ENCODE measurements at regions not wholly inside any gene's neighbourhood (a gene's known extent, or its start where the extent isn't known, plus 50 kb on each side); places are given as distances from the start of the nearest gene placed in this dataset.

GRCh38 chr14:76589246-76589645 lies 172.0 kb upstream of the VASH1 start:
- TF ChIP-seq, protein P1, sequence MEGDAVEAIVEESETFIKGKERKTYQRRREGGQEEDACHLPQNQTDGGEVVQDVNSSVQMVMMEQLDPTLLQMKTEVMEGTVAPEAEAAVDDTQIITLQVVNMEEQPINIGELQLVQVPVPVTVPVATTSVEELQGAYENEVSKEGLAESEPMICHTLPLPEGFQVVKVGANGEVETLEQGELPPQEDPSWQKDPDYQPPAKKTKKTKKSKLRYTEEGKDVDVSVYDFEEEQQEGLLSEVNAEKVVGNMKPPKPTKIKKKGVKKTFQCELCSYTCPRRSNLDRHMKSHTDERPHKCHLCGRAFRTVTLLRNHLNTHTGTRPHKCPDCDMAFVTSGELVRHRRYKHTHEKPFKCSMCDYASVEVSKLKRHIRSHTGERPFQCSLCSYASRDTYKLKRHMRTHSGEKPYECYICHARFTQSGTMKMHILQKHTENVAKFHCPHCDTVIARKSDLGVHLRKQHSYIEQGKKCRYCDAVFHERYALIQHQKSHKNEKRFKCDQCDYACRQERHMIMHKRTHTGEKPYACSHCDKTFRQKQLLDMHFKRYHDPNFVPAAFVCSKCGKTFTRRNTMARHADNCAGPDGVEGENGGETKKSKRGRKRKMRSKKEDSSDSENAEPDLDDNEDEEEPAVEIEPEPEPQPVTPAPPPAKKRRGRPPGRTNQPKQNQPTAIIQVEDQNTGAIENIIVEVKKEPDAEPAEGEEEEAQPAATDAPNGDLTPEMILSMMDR (IDR thresholded peaks at IDR 0.05), result no peak
- no peak for TF ChIP-seq POLR2A (IDR thresholded peaks at IDR 0.05)

All from adrenal gland (tissue), 5 donors.